OCI-LY3 (cell line): ENCODE measurements at regions not wholly inside any gene's neighbourhood (a gene's known extent, or its start where the extent isn't known, plus 50 kb on each side); places are given as distances from the start of the nearest gene placed in this dataset.

Experiments used
- CTCF ChIP-seq: fragments of 200-600, 300-600 bp; sonication (generic); IDR thresholded peaks from 2 replicates; pipeline ENCODE4 v1.5.1; 2014; ENCODE audit warnings: antibody characterized with exemption, low read length, low read depth
- EZH2phosphoT487 ChIP-seq: fragments of 200-600 bp; shearing (Covaris generic); IDR thresholded peaks from 2 replicates; pipeline ENCODE4 v1.6.1; 2018; ENCODE audit warnings: antibody characterized with exemption, mixed run types, low read depth

GRCh38 chr17:70484496-70484895, 315.2 kb downstream of the KCNJ2 start:
- TF ChIP-seq CTCF = no peak
- no peak for TF ChIP-seq EZH2phosphoT487
